SK-N-SH (cell line): ENCODE measurements at regions not wholly inside any gene's neighbourhood (a gene's known extent, or its start where the extent isn't known, plus 50 kb on each side); places are given as distances from the start of the nearest gene placed in this dataset.

Experiments
- CTCF ChIP-seq: fragments of 200-600 bp; sonication (generic); IDR thresholded peaks from 2 replicates; pipeline ENCODE4 v1.6.1; 2017; ENCODE audit warnings: antibody characterized with exemption, mild to moderate bottlenecking, moderate library complexity
- FOXJ3 ChIP-seq: sonication (generic); formaldehyde crosslinking; IDR thresholded peaks from 2 replicates; pipeline ENCODE4 v1.5.1; 2020; ENCODE audit warnings: mild to moderate bottlenecking, missing genetic modification reagents
- NRF1 ChIP-seq: IDR thresholded peaks from 2 replicates; pipeline ENCODE4 v1.6.1; 2012; ENCODE audit warnings: low read depth, mild to moderate bottlenecking, low read length
- TAF1 ChIP-seq: IDR thresholded peaks from 2 replicates; pipeline ENCODE4 v1.6.1; 2012; ENCODE audit warnings: low read depth, mild to moderate bottlenecking, low read length, moderate library complexity, borderline replicate concordance
- USF1 ChIP-seq: IDR thresholded peaks from 2 replicates; pipeline ENCODE4 v1.4.0; 2012; ENCODE audit warnings: low read depth, borderline replicate concordance

GRCh38 chr9:107131108-107131799 is 151.8 kb upstream of the RAD23B start:
- TF ChIP-seq CTCF, result no peak
- TF ChIP-seq USF1, result no peak
- TF ChIP-seq NRF1, result no peak
- no peak for TF ChIP-seq TAF1
- TF ChIP-seq FOXJ3, result no peak
